Activated CD4-positive, alpha-beta memory T cell treated with anti-CD3 and anti-CD28 coated beads for 36 hours (primary cell): ENCODE measurements at regions not wholly inside any gene's neighbourhood (a gene's known extent, or its start where the extent isn't known, plus 50 kb on each side); places are given as distances from the start of the nearest gene placed in this dataset.

Source experiments
- CTCF ChIA-PET: fragments of 350-600 bp; sonication (Branson Sonifier 250); formaldehyde crosslinking; loops from one replicate; lab custom pipeline; 2021; ENCODE audit warnings: antibody characterized with exemption, inconsistent platforms; lab: Charles Lee
- POLR2A ChIA-PET: fragments of 350-600 bp; sonication (Branson Sonifier 250); formaldehyde crosslinking; loops from one replicate; lab custom pipeline; 2021; ENCODE audit warnings: antibody characterized with exemption; lab: Charles Lee
- DNase-seq: peaks from one replicate; pipeline ENCODE4 v3.0.0-alpha.2; 2020
- H3K27ac Mint-ChIP-seq: one replicate; pipeline ENCODE4 v1.8.0; 2021; ENCODE audit warnings: mixed read lengths
- H3K27me3 Mint-ChIP-seq: one replicate; pipeline ENCODE4 v1.8.0; 2021; ENCODE audit warnings: mixed read lengths
- H3K36me3 Mint-ChIP-seq: one replicate; pipeline ENCODE4 v1.8.0; 2021; ENCODE audit warnings: mixed read lengths
- H3K4me1 Mint-ChIP-seq: one replicate; pipeline ENCODE4 v1.8.0; 2021; ENCODE audit warnings: low read depth, mixed read lengths
- H3K4me3 Mint-ChIP-seq: one replicate; pipeline ENCODE4 v1.8.0; 2021; ENCODE audit warnings: mild to moderate bottlenecking, mixed read lengths
- H3K9me3 Mint-ChIP-seq: one replicate; pipeline ENCODE4 v1.8.0; 2021; ENCODE audit warnings: mixed read lengths
- intact Hi-C: fragments of 100-400 bp; cut with micrococcal nuclease; formaldehyde crosslinking; loops from one replicate; pipeline ENCODE4 v1.15.1; 2023

DNA sequence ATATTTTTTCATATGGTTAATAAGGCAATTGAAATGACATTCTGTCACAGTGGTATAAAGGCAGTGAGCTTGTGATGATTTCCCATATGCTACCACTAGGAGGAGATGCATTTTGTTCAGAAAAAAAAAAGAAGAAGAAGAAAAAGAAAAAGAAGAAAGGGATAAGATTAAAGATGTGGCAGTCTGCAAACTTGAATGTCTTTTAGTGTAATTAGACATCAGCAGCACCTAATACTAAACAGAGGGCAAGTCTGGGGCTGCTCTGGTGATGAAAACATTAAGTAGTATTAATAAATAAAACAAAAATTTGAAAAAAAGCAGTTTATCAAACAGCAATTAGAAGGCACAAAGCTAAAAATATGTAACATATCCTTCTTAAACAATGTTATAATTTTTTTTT, 95.4 kb upstream of the DEFB112 start:
- intact Hi-C loops: no loop called here
- Mint-ChIP-seq H3K36me3 (no peaks in the 10 kb centered on the region), H3K4me1 (no peaks in the 10 kb centered on the region), H3K9me3 (no peaks in the 10 kb centered on the region), H3K27me3 (no peaks in the 10 kb centered on the region), H3K4me3 (no peak overlapping the region), H3K27ac (no peak overlapping the region)
- no peak for DNase-seq
- POLR2A ChIA-PET: no interaction called here
- CTCF ChIA-PET: no interaction called here

DNA sequence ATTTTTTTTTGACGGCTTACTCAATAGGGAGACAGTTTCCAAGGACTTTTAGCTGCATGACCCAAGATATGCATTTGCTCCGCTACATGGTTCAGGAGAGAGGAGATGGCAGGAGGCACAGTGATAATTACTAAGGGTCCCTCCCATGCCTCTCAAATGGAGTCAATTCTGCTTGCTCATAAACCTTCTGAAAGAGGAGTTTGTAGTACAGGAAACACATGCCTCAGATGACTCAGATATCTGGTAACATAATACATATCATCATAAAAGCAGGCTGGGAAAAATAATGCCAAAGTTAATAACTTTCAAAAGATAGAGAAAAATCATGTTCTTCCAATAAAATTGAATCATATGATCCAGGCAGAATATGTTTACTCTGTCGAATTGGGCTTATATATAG, 97.6 kb upstream of the DEFB112 start:
- H3K27ac Mint-ChIP-seq: no peak overlapping the region
- no peak for DNase-seq
- intact Hi-C loops: no loop called here
- no peak overlapping the region for H3K4me3 Mint-ChIP-seq
- no peaks in the 10 kb centered on the region for H3K4me1 Mint-ChIP-seq
- no peaks in the 10 kb centered on the region for H3K36me3 Mint-ChIP-seq
- ChIA-PET POLR2A (no interaction called here), CTCF (no interaction called here)
- H3K9me3 Mint-ChIP-seq: no peaks in the 10 kb centered on the region
- no peaks in the 10 kb centered on the region for H3K27me3 Mint-ChIP-seq

GRCh38 chr6:50180646-50181045, 130.9 kb upstream of the DEFB112 start:
- no peak overlapping the region for H3K4me3 Mint-ChIP-seq
- H3K9me3 Mint-ChIP-seq: peaks cover 26% of the 10 kb centered on the region
- DNase-seq: no peak
- no peak overlapping the region for H3K27ac Mint-ChIP-seq
- H3K36me3 Mint-ChIP-seq: no peaks in the 10 kb centered on the region
- intact Hi-C loops: no loop called here
- H3K27me3 Mint-ChIP-seq: no peaks in the 10 kb centered on the region
- no peaks in the 10 kb centered on the region for H3K4me1 Mint-ChIP-seq
- POLR2A ChIA-PET: no interaction called here
- CTCF ChIA-PET: no interaction called here

DNA sequence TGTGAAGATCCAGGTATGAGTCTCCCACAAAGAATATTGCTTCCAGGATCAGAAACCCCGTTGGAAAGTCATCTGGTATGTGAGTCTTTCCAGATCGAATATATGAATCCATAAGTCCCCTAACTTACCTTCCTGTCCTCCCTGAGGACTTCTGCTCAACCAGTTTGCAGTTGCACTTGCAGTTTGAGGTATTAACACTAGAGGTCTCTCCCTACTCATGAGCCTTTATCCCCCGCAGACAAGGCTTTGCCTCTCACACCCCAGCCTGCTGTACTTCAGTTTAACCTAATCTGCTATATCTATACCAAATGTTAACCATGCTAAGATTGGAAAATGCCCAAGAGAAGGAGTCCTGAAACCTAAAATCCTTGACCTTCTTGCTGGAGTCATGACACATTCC, 135.3 kb upstream of the DEFB112 start:
- Mint-ChIP-seq H3K4me3 (no peak overlapping the region), H3K9me3 (peaks cover 14% of the 10 kb centered on the region), H3K27me3 (no peaks in the 10 kb centered on the region), H3K36me3 (no peaks in the 10 kb centered on the region), H3K4me1 (no peaks in the 10 kb centered on the region), H3K27ac (no peak overlapping the region)
- ChIA-PET POLR2A (no interaction called here), CTCF (no interaction called here)
- intact Hi-C loops: no loop called here
- DNase-seq: no peak

- H3K4me1 Mint-ChIP-seq: no peaks in the 10 kb centered on the region
- no peaks in the 10 kb centered on the region for H3K36me3 Mint-ChIP-seq
- CTCF ChIA-PET: no interaction called here
- H3K27me3 Mint-ChIP-seq: no peaks in the 10 kb centered on the region
- H3K27ac Mint-ChIP-seq: no peak overlapping the region
- H3K9me3 Mint-ChIP-seq: peaks cover 9% of the 10 kb centered on the region
- intact Hi-C loops: no loop called here
- no peak for DNase-seq
- H3K4me3 Mint-ChIP-seq: no peak overlapping the region
- POLR2A ChIA-PET: no interaction called here
These were observed 137.7 kb upstream of the DEFB112 start for GRCh38 chr6:50187351-50187921.

GRCh38 chr6:50198245-50198644, 148.5 kb upstream of the DEFB112 start:
- ChIA-PET CTCF (no interaction called here), POLR2A (no interaction called here)
- no peak overlapping the region for H3K27ac Mint-ChIP-seq
- no peaks in the 10 kb centered on the region for H3K36me3 Mint-ChIP-seq
- H3K4me3 Mint-ChIP-seq: no peak overlapping the region
- no peaks in the 10 kb centered on the region for H3K4me1 Mint-ChIP-seq
- intact Hi-C loops: no loop called here
- H3K9me3 Mint-ChIP-seq: peaks cover 2% of the 10 kb centered on the region
- H3K27me3 Mint-ChIP-seq: no peaks in the 10 kb centered on the region
- DNase-seq: no peak

DNA sequence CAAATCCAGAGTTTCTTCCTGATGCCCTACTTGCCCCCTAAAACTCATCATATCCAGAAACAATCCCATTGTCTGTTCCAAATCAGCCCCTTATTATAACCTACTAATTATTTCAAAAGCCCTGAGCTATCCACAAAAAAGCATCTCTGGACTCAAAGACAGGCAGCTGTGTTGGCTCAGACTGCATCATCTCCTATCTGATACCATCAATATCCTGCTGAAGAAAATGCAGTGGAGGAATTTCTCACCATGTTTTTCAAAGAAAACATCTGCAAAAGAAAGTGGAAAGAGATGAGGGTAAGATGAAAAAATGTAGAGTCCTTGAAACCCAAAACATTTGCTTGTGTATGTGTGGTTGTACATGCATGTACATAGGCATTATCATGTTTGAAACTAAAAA, 153.0 kb upstream of the DEFB112 start:
- H3K4me3 Mint-ChIP-seq: no peak overlapping the region
- intact Hi-C loops: no loop called here
- no peaks in the 10 kb centered on the region for H3K27me3 Mint-ChIP-seq
- POLR2A ChIA-PET: no interaction called here
- no peak for DNase-seq
- H3K27ac Mint-ChIP-seq: no peak overlapping the region
- CTCF ChIA-PET: no interaction called here
- H3K9me3 Mint-ChIP-seq: peaks cover 2% of the 10 kb centered on the region
- no peaks in the 10 kb centered on the region for H3K4me1 Mint-ChIP-seq
- H3K36me3 Mint-ChIP-seq: no peaks in the 10 kb centered on the region

- H3K27me3 Mint-ChIP-seq: no peaks in the 10 kb centered on the region
- ChIA-PET CTCF (no interaction called here), POLR2A (no interaction called here)
- no peak overlapping the region for H3K4me3 Mint-ChIP-seq
- intact Hi-C loops: no loop called here
- no peaks in the 10 kb centered on the region for H3K4me1 Mint-ChIP-seq
- H3K36me3 Mint-ChIP-seq: no peaks in the 10 kb centered on the region
- no peak for DNase-seq
- H3K9me3 Mint-ChIP-seq: peaks cover 8% of the 10 kb centered on the region
- H3K27ac Mint-ChIP-seq: no peak overlapping the region
These were observed 161.9 kb upstream of the DEFB112 start for GRCh38 chr6:50211582-50211981.

DNA sequence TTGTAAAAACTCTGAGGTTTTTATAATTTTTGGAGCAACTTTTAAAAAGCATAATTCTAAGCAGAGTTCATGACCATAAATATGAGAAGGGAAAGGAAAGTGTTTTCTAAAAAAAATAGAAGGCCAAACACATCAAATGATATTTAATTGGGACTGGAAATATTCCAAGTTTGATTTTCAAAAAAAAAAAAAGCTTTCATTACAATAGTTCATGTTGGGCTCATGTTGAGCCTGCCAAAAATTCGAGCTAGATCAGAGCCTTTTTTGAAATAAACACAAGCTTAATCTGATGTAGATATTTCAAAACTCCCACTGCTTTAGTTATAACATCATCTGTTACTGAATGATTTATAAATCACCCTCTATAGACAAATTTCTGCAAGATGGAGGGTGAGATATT, 163.4 kb upstream of the DEFB112 start:
- Mint-ChIP-seq H3K27me3 (no peaks in the 10 kb centered on the region), H3K9me3 (peaks cover 8% of the 10 kb centered on the region), H3K4me1 (no peaks in the 10 kb centered on the region), H3K36me3 (no peaks in the 10 kb centered on the region), H3K4me3 (no peak overlapping the region), H3K27ac (no peak overlapping the region)
- DNase-seq: no peak
- ChIA-PET CTCF (no interaction called here), POLR2A (no interaction called here)
- intact Hi-C loops: no loop called here

DNA sequence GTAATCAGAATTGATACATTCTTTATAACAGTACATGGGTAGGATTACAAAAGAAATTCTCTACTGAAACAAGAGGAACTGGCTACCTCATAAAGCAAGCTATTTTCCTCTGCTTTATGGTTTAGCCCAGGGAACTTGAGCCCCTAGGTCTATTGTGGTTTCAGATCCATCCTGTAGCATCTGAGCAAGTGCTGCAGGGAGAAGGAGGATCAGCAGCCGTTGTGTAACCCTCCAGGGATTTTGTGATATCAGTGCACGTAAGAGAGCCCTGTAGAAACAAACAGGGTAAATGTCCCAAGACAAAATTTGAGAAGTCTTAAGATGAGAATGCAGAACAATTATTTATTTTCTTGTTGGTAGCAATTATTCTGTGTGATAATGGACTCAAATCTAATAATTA, 165.2 kb upstream of the DEFB112 start:
- DNase-seq: no peak
- no peak overlapping the region for H3K27ac Mint-ChIP-seq
- POLR2A ChIA-PET: no interaction called here
- no peaks in the 10 kb centered on the region for H3K36me3 Mint-ChIP-seq
- H3K27me3 Mint-ChIP-seq: no peaks in the 10 kb centered on the region
- peaks cover 6% of the 10 kb centered on the region for H3K9me3 Mint-ChIP-seq
- CTCF ChIA-PET: no interaction called here
- no peaks in the 10 kb centered on the region for H3K4me1 Mint-ChIP-seq
- no peak overlapping the region for H3K4me3 Mint-ChIP-seq
- intact Hi-C loops: no loop called here

DNA sequence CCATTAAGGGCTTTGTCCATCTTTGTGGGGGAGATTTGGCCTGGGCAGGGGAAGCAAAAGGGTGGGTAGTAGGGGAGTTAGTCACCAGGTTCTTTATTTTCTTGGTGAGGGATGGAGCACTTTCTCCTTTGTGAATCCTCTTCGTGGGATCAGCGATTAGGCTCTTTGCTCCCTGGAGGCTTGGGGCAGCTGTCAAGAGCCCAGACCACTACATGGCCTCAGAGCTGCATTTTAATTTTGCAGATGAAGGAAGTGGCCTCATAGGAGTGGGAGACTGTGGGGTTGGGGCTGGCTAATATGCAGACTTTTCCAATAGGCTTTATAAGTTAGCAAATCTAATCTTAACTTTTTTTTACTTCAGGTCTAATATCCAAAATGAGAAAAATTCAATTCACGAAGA, 168.1 kb upstream of the DEFB112 start:
- no peak for DNase-seq
- Mint-ChIP-seq H3K4me3 (no peak overlapping the region), H3K27me3 (no peaks in the 10 kb centered on the region), H3K4me1 (no peaks in the 10 kb centered on the region), H3K36me3 (no peaks in the 10 kb centered on the region), H3K9me3 (peaks cover 15% of the 10 kb centered on the region), H3K27ac (no peak overlapping the region)
- intact Hi-C loops: no loop called here
- POLR2A ChIA-PET: no interaction called here
- CTCF ChIA-PET: no interaction called here

DNA sequence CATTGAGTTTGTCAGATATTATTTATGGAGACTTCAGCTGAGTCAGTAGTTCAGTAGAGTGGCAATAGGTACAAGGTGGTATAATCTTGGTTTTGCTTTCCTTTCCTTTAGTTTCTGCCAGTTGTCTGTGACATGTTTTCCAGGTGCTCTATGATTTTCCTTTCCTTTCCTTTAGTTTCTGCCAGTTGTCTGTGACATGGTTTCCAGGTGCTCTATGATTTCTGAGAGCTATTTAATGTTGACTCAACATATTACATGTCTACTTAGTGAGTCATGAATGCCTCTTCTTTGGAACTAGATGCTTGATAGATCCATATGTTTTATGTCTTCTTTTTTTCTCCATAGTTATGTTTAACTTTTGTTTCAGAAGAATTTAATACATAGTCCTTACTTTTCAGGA, 186.4 kb upstream of the DEFB112 start:
- ChIA-PET CTCF (no interaction called here), POLR2A (no interaction called here)
- H3K27ac Mint-ChIP-seq: no peak overlapping the region
- H3K4me1 Mint-ChIP-seq: no peaks in the 10 kb centered on the region
- no peaks in the 10 kb centered on the region for H3K36me3 Mint-ChIP-seq
- DNase-seq: no peak
- no peaks in the 10 kb centered on the region for H3K27me3 Mint-ChIP-seq
- no peak overlapping the region for H3K4me3 Mint-ChIP-seq
- no peaks in the 10 kb centered on the region for H3K9me3 Mint-ChIP-seq
- intact Hi-C loops: no loop called here

DNA sequence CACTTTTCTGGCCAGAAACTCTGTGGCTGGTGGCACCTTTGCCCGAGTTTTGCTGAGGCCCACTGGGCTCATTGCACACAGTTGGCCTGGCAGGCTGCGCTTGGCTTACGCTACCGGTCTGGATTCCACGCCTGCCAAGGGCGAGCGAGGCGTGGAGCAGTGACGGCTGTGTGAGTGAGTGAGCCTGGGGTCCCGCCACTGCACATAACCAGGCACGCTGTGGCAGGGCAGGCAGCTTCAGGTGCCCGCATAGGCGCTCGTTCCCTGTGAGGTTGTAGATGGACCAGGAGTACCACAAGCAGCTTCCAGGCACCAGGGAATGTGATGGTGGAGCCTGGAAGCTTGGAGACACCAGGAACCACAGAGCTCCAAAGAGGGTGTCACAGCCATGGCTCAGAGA, 190.1 kb upstream of the DEFB112 start:
- no peak overlapping the region for H3K4me3 Mint-ChIP-seq
- H3K27me3 Mint-ChIP-seq: no peaks in the 10 kb centered on the region
- intact Hi-C loops: no loop called here
- H3K9me3 Mint-ChIP-seq: peaks cover 4% of the 10 kb centered on the region
- DNase-seq: no peak
- no peaks in the 10 kb centered on the region for H3K4me1 Mint-ChIP-seq
- no peak overlapping the region for H3K27ac Mint-ChIP-seq
- ChIA-PET CTCF (no interaction called here), POLR2A (no interaction called here)
- H3K36me3 Mint-ChIP-seq: no peaks in the 10 kb centered on the region
